ENCODE measurements at regions not wholly inside any gene's neighbourhood (a gene's known extent, or its start where the extent isn't known, plus 50 kb on each side); places are given as distances from the start of the nearest gene placed in this dataset.

DNA sequence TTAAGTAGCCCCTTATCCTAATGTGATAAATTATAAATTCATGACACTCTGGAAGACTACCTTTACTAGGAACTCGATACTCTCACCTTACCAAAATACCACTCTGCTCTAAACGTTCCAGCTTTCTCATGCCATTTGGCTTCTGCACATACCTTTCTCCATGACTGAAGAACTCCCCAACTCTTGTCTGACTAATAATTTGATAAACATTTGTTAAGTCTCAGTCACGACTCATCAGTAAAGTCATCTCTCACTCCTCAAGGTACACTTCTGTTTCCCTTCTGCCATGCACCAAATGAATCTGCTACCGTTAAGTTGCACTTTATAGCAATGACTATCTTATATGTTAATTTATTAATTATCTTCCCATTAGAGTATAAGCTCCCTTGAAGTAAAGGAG lies 498.3 kb upstream of the NOVA1 start:
- DNase-seq = no peak

DNA sequence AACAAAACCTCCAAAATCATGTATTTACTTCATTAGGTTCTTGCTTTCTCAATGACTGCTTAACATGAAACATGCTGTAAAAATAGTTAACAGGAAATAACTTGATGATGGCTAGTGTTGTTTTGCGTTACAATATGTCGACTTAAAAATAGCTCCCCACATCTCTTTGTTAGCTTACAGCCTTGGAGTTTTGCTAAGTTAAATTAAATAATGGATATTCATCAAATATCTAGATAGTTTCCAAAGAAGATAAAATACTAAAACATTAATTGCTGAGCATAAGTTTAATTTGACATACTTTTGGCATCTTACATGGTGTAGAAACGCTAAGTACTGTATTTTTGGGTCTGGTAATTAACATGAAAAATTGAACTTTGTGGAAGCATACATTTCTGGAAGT lies 500.6 kb upstream of the NOVA1 start:
- DNase-seq = no peak

DNA sequence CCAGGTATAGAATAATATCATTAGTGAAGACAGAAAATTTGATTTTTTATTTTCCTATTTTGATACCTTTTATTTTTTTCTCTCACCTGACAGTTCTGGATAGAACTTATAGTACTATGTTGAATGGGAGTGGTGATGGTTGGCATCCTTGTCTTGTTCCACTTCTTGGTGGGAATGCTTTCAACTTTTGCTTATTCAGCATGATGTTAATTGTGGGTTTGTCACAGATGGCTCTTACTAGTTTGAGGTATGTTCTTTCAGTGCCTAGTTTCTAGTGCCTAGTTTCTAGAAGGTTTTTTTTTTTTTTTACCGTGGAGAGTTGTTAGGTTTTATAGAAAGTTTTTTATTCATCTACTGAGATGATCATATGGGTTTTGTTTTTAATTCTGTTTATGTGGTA lies 516.3 kb upstream of the NOVA1 start:
- no peak for DNase-seq

DNA sequence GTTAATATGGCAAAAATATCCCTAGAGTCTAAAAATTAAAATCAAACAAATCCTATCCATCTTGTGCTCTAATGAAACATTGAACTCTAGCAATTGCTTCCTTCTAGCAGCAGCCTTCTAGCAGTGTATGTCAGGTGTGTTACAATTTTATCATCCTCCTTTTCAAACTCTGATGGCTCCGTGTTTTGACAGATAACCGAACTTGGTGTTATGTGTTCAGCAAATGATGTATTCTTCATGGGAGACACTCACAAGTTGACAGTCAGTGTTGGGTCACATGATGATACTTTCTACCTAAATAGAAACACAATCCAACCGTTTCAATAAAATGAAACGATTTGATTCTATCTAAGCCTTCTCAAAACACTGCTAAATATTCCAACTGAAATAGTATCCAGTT lies 525.3 kb upstream of the NOVA1 start:
- no peak for DNase-seq

DNA sequence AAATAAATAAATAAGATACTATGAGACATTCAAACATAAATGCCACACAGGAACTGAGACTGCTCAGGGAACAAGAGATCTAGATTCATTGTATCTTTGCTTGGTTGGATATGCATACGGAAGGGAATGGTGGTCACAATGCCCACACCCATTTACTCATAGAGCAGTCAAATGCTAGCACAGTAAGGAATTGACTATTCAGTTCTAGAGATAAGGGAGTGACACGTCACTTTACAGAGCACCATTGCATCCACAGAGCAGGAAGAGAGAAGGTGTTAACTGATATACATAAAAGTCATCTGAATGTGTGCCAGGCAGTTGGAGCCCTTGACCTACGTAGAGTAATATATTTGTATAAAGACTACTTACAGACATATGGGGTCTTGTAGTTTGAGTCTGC lies 530.0 kb upstream of the NOVA1 start:
- DNase-seq = no peak

DNA sequence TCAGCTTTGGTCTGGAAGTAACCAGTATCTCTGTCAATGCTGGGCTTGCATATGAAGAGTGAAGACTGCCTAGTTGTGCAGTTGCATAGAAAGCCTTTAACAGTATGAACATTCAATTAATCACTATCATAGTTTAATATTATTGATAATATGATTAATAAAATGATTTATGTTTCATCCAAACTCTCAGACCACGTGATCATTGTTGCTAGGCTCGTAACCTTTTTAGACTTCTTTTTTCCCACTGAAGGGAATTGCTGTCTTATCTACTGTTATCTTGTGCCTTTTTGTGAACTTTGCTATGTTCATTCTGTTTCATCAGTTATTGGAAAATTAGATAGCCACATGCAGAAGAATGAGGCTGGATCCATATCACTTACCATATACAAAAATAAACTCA lies 536.4 kb upstream of the NOVA1 start:
- DNase-seq = no peak

DNA sequence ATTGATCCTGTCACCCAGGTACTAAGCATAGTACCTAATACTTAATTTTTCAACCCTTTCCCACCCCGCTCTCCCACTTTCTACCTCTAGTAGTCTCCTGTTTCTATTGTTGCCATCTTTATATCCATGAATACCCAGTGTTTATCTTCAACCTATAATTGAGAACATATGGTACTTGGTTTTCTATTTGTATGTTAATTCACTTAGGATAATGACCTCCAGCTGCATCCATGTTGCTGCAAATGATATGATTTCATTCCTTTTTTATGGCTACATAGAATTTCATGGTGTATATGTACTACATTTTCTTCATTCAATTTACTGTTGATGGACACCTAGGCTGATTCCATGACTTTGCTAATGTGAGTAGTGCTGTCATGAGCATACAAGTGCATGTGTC lies 547.3 kb upstream of the NOVA1 start:
- DNase-seq = no peak

DNA sequence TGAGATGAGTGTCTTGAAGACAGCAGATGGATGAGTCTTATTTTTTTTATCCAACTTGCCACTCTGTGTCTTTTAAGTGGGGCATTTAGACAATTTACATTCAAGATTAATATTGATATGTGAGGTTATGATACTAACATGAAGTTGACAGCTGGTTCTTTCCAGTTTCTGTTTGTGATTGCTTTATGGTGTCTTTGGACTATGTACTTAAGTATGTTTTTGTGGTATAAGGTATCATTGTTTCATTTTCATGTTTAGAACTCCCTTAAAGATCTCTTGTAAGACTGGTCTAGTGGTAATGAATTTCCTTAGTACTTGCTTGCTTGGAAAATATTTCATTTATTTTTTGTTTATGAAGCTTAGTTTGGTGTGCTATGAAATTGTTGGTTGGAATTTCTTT lies 550.3 kb upstream of the NOVA1 start:
- DNase-seq = no peak

DNA sequence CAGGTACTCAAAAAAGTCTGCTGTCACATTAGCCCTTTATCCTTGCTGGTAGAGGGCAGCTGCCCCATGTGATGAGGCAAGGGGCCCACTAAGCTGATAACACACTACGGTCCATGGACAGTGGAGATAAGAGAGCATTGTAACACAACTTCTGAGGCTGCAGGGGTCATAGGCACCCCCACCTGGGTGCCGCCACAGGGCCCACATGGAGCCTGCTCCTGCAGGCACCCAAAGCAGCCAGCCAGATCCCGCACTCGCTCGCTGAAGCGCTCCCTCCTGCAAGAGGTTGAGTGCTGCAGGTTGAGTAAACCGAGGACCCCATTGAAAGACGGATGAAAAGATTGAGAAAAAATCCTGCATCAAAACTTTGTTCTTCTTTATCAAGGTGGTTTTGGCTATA lies 566.3 kb upstream of the NOVA1 start:
- DNase-seq = no peak

DNA sequence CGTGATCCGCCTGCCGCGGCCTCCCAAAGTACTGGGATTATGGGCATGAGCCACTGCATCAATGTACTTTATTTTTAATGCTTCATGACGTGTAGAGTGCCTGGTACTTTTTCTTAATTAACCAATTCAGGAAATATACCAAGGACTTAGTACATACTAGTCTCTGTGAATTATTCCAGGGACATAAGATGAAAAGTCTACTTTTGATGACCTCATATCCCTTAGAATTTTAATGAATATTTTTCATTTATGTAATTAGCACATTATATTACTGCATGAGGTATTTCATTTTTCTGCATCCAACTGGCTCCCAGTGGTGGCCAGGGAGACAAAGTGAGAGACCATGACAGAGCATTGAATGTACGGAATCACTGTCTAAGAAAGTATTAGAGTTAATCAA lies 577.7 kb upstream of the NOVA1 start:
- no peak for DNase-seq

DNA sequence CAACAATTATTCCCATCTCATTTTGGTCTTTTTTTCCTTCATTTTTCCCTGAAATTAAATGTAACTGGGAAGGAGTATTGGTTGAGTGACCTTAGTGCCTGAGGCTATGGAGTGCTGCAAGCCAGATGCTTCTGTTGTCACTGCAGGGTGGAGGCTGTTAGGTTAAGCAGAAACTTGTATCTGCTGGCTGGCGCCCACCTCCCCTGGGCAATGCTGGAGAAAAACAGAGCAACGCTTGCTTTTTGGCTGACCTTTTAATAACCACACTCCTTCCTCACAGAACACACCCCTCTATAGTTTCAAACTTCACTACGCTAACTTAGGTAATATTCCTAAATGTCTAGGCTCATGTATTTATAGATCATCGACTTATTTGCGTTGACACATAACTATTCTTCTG lies 583.5 kb upstream of the NOVA1 start:
- DNase-seq = no peak

DNA sequence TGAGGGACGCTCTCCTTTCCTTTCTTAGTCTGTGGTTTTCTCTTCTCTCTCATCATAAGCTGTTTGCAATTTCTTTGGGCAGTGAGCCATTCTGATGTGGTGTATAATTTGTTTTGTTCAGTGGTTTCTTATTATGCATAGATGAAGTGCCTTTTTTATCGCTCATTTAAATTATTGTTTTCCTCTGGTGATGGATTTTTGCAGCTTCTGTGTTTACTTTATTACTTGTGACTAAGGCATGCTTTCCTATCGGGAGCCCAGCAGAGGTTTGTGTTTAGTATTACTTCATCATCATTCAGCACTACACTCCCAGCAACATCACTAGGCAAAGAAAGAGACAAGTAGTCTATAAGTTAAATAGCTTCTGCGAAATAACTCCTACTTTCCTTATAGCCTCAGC lies 586.6 kb upstream of the NOVA1 start:
- DNase-seq = no peak

DNA sequence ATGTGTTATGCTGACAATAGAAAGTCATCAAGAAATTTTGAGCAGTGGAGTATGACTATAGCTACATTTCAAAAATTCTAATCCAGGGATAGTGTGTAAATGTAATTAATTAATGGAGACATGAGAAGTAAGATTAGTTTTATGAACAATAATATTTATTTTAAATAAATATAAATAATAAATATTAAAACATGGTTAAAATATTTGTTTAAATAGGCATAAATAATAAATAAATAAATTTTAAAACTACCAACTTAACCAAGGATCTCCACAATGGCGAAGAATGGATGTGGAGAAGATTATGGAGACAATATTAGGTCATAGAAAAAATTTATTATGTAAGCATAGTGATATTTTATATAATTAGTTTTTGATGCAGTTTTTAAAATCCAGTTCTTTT lies 588.2 kb upstream of the NOVA1 start:
- no peak for DNase-seq

DNA sequence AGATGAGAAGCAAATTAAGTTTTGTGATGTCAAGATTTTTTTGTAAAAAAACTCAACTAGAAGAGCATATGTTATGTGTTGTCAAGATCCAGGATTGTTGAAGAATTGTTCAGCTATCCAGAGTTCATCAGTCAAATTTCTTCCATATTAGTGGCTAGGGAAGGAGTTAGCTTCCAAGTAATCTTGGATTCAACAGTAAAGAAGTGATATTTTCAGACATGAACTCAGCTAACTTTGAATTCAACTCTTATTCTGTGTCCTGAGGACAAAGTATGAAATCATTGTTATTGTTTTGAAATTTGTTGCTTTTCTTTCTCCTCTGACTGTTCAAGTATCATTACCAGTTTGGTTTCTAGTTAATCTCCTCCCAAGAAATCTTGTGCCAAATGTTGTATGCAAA lies 589.3 kb upstream of the NOVA1 start:
- DNase-seq = no peak

DNA sequence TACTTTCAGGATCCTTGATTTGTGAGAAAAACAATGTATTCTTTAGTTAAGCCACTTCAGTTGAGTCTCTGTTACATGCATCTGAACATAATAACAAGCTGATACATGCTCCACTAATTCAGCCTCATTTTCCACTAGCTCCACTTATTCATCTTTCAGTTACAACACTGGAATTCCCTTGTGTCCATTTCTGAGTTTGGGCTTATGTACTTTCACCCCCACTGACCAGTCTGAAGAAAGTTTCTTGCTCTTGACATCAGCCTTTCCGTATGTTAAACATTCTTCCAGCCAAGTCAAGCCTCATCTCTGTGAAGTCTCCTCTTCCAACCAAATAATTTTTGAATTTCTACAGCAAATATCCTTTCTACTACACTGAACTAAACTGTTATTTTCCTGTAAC lies 592.5 kb upstream of the NOVA1 start:
- peak; percentile 19 for DNase-seq

DNA sequence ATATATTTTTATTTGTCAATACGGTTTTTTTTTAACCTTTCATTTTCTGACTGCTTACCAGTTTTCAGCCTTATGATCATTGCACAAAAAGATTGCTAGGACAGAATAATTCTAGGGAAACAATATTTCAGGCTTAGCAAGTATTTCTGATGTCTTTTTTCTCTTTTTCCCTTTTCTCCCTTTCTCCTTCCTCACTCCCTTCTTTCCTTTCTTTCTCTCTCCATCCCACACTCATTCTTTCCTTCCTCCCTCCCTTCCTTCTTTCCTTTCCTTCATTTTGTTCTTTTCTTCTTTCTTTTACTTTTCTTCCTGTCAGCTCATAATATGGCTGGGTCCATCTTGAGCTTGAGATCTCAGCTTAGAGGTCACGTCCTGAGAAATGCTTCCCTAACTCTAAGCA lies 601.4 kb upstream of the NOVA1 start:
- no peak for DNase-seq

DNA sequence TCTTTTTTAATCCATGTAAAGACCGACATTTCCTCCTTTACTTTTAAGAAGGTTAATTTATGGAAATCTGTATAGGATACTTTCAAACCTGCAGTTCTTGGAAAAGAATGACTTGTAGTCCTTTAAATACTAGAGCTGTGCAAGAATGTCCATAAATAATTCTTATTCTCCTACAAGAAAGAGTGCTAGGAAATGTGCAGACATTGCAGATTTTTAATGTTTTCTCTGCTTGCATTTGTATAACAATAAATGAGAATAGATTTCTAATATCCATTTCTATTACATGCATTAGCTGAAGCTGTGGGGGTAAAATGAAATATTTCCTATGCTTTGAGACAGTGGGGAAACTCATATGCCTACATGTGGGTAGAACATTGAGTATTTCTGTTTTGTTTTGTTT lies 607.2 kb upstream of the NOVA1 start:
- no peak for DNase-seq

DNA sequence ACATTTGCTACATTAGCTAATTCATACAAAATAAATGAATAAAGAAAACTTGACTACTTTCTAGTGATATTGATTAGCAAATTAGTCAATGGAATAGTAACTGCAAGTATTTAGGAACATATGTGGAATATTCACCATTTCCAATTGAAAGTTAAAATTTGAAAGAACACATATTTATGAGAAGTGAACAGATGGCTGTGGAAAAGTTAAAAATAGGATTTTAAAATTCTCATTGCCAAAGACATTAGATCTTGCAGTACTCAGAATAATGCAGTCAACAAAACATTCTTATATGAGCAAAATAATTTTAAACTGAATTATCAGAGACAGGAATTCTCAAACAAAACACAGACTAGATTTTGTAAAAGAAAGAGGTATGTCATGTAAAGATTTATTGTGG lies 613.9 kb upstream of the NOVA1 start:
- DNase-seq = no peak

DNA sequence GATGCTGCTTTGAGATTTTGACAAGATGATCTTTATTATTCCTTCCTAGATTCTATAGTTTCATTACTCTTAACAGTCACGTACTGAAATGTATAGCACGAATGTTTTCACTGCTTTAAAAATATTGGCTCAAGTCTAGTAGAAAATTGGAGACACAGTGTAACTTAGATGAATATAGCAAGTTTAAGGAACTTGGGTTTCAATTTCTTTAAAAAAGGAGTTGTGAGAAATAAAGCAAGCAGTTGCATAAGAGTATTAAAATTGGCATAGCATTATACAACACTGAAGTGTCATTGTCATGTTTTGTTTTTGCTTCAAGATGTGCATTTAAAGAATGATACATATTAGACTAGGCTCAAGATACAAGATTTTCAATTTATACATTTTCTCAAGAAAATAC lies 624.8 kb upstream of the NOVA1 start:
- DNase-seq = no peak

DNA sequence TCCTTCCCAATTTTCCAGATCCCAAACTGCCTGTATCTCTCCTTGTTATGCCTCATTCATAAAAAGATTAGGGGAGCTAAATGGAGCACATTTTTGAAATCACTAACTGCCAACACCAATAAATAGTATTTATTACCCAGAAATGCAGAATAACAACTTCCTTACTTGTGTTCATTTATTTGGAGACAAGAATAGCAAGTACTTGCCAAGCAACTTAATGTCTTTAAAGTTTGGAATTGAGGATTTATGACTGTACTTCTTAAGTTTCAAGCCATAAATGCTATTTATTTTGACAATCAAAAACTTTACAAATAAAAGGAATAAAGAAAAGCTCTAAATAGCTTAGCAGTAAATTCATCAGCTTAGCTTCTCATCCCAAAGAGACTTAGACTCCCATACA lies 626.1 kb upstream of the NOVA1 start:
- no peak for DNase-seq

DNA sequence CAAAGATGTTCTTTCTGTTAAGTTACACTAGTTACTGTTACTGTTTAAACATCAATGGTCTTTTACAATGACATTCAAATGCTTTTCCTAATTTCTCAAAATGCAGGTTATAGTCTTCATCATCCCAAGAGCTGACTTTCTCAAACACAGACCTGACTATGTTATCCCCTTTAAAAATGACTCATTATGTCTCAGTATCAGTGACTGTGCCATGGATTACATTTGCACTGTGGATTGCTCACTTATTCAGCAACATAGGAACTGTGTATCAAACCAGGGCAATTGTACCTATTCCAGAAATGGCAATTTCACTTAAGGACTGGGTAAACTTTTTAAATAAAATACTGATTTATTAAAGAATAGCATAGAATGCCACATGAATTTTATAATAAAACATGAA lies 630.2 kb upstream of the NOVA1 start:
- no peak for DNase-seq

DNA sequence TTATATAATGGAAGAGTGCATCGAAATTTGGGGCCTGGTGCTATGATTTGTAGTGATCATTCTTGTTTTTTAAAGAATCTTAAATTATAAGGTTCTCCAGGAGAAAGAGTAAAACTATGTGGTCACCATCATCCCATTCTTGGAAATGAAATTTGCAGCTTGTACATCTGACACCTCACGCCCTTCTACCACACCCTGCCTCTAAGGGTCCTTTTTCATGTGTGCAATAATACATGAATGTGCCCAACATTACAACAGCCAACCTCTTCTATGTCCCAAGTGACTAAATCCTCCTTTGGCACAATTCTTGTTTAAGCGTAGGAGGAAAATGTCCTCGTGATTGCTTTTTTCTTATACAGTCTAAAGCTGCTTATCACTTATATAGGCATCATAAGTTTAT lies 636.5 kb upstream of the NOVA1 start:
- DNase-seq = no peak

DNA sequence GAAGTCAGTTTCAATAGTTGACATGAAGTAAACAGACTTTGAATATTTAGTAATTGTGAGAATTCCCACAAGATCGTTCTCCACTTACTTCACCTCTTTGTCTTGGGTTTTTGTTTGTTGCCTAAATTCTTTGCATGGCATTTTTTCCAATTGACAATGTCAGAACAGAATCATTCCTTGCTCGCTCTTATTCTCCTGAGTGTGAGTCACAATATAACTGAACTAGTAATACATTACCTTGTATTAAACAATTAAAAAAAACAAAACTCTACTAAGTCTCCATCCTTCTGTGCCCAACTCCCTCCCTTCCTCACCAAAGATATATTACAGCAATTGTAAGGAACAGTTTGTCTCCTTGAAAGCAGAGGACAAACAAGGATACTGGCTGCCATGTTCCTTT lies 638.8 kb upstream of the NOVA1 start:
- DNase-seq = no peak

DNA sequence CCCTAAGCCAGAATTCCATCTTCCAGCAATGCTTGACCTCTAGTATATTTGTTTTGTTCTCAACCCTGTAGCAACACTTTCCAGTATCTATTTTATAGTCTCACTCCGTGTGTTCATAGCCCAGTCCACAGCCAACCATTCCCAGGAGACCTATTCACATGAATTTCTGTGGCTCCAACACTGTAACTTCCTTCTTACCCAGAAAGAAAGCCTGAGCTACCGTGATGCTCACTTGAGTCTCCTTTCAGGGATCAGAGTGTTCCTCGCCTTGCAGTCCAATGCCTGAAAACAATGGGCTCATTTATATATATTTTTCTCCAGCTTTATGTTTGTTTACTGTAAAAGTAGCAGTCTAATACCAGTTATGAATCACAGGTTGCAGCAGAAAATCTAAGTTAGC lies 645.0 kb upstream of the NOVA1 start:
- no peak for DNase-seq

DNA sequence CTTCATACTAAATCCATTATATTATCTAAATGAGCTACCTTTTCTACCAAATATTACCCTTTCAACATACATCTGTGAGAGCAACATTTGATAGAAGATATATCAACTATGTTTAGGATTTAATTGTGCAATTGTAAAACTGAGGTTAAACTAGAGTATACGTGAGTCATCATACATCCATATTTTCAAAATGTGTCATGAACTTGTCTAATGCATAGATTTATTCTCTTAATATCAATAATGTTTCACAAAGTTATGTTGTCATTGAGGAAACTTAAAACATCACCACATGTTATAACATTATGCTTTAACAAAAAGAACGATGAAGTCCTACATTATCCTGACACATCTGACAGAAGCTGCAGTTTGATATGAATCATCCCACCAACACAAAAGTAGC lies 645.5 kb upstream of the NOVA1 start:
- no peak for DNase-seq

DNA sequence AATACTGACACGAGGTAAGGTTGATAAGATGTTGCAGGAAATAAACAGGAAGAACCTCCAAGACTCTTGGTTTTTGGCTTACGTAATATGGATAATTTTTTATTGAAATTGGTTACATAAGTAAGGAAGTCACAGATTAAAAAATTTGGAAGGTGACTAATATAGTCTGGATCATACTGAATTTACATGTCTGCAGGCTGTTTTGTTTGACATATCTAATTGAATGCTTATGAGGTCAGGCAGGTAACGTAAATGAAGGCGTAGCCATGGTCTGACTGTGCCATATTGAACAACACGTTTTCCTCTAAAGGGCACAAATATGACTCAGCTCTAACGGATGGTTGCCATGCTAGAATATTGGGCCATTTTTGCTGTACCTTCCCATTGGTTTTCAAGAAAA lies 648.1 kb upstream of the NOVA1 start:
- no peak for DNase-seq
